ENCODE measurements at regions not wholly inside any gene's neighbourhood (a gene's known extent, or its start where the extent isn't known, plus 50 kb on each side); places are given as distances from the start of the nearest gene placed in this dataset.

GRCh38 chr17:79410681-79411080 lies 200.2 kb downstream of the RBFOX3 start:
- ChIA-PET CTCF (interaction anchor here (2.4 kb wide), 1 partner anchor 9 kb away, joined by 23 read pairs; no protein-coding TSS in a partner anchor), POLR2A (no interaction called here)
- H3K27me3 ChIP-seq (ENCODE audit: control insufficient read depth, insufficient read depth, low read length): peaks cover 3% of the 10 kb centered on the region
- H3K4me3 ChIP-seq (ENCODE audit: low read depth, low read length): no peak overlapping the region
- DNase-seq (ENCODE audit: low read depth): no peak
- H3K36me3 ChIP-seq (ENCODE audit: control insufficient read depth, insufficient read depth, low read length): no peaks in the 10 kb centered on the region
- TF ChIP-seq CTCF (IDR thresholded peaks at IDR 0.05; ENCODE audit: insufficient read depth, low read depth, low read length): no peak

- no peak for TF ChIP-seq CTCF (IDR thresholded peaks at IDR 0.05; ENCODE audit: insufficient read depth, low read depth, low read length)
- peaks cover 3% of the 10 kb centered on the region for H3K27me3 ChIP-seq (ENCODE audit: control insufficient read depth, insufficient read depth, low read length)
Measured at GRCh38 chr17:79408251-79408650, 202.6 kb downstream of the RBFOX3 start.

GRCh38 chr17:79407385-79407784 lies 203.5 kb downstream of the RBFOX3 start:
- Histone ChIP-seq H3K27me3 (ENCODE audit: control insufficient read depth, insufficient read depth, low read length) (peaks cover 3% of the 10 kb centered on the region), H3K36me3 (ENCODE audit: control insufficient read depth, insufficient read depth, low read length) (no peaks in the 10 kb centered on the region), H3K4me3 (ENCODE audit: low read depth, low read length) (no peak overlapping the region)
- POLR2A ChIA-PET: no interaction called here
- CTCF ChIA-PET: interaction anchor here (0.7 to 9.9 kb wide), 2 partner anchors 10 to 15 kb away, joined by 3 to 115 read pairs; no protein-coding TSS in a partner anchor
- no peak for DNase-seq (ENCODE audit: low read depth)
- TF ChIP-seq CTCF (IDR thresholded peaks at IDR 0.05; ENCODE audit: insufficient read depth, low read depth, low read length): no peak

More at GRCh38 chr17:79408251-79408650, 202.6 kb downstream of the RBFOX3 start:
- DNase-seq (ENCODE audit: low read depth): no peak
- CTCF ChIA-PET: interaction anchor here (9.9 kb wide), 1 partner anchor 16 kb away, joined by 115 read pairs; no protein-coding TSS in a partner anchor
- no peaks in the 10 kb centered on the region for H3K36me3 ChIP-seq (ENCODE audit: control insufficient read depth, insufficient read depth, low read length)
- POLR2A ChIA-PET: no interaction called here
- H3K4me3 ChIP-seq (ENCODE audit: low read depth, low read length): no peak overlapping the region

- Histone ChIP-seq H3K36me3 (ENCODE audit: control insufficient read depth, insufficient read depth, low read length) (no peaks in the 10 kb centered on the region), H3K27me3 (ENCODE audit: control insufficient read depth, insufficient read depth, low read length) (peaks cover 3% of the 10 kb centered on the region), H3K4me3 (ENCODE audit: low read depth, low read length) (no peak overlapping the region)
- POLR2A ChIA-PET: no interaction called here
- CTCF ChIA-PET: interaction anchor here (9.9 kb wide), 1 partner anchor 14 kb away, joined by 115 read pairs; no protein-coding TSS in a partner anchor
- DNase-seq (ENCODE audit: low read depth): no peak
- TF ChIP-seq CTCF (IDR thresholded peaks at IDR 0.05; ENCODE audit: insufficient read depth, low read depth, low read length): no peak
Measured at GRCh38 chr17:79406316-79406715, 204.5 kb downstream of the RBFOX3 start.

- POLR2A ChIA-PET: no interaction called here
- Histone ChIP-seq H3K4me3 (ENCODE audit: low read depth, low read length) (no peak overlapping the region), H3K27me3 (ENCODE audit: control insufficient read depth, insufficient read depth, low read length) (peaks cover 3% of the 10 kb centered on the region), H3K36me3 (ENCODE audit: control insufficient read depth, insufficient read depth, low read length) (no peaks in the 10 kb centered on the region)
- DNase-seq (ENCODE audit: low read depth): no peak
- CTCF ChIA-PET: interaction anchor here (9.9 kb wide), 1 partner anchor 13 kb away, joined by 115 read pairs; no protein-coding TSS in a partner anchor
- no peak for TF ChIP-seq CTCF (IDR thresholded peaks at IDR 0.05; ENCODE audit: insufficient read depth, low read depth, low read length)
Measured at GRCh38 chr17:79405823-79406222, 205.0 kb downstream of the RBFOX3 start.

Measured in BJ (cell line).